H1 (cell line): ENCODE measurements at regions not wholly inside any gene's neighbourhood (a gene's known extent, or its start where the extent isn't known, plus 50 kb on each side); places are given as distances from the start of the nearest gene placed in this dataset.

Experiments used
- FOSL1 ChIP-seq: IDR thresholded peaks from 2 replicates; pipeline ENCODE4 v1.6.1; 2011; ENCODE audit warnings: mild to moderate bottlenecking, low read depth, low read length, moderate library complexity; ENCODE audit not compliant: insufficient read depth
- GABPA ChIP-seq: IDR thresholded peaks from 2 replicates; pipeline ENCODE4 v1.6.1; 2011; ENCODE audit warnings: mild to moderate bottlenecking, low read length, moderate library complexity, borderline replicate concordance; ENCODE audit not compliant: insufficient read depth
- KDM5A ChIP-seq: fragments of 200-600 bp; IDR thresholded peaks from 2 replicates; pipeline ENCODE4 v1.7.1; 2012; ENCODE audit warnings: mild to moderate bottlenecking, low read length, inconsistent platforms, mixed read lengths
- TF ChIP-seq, protein P1 (sequence below): fragments of 300-600 bp; sonication (generic); IDR thresholded peaks from 2 replicates; pipeline ENCODE4 v1.7.1; 2012; ENCODE audit warnings: low read length, moderate library complexity, mild to moderate bottlenecking, inconsistent platforms; ENCODE audit not compliant: insufficient replicate concordance
- TF ChIP-seq, protein P2 (sequence below): IDR thresholded peaks from 2 replicates; pipeline ENCODE4 v1.6.1; 2011; ENCODE audit warnings: low read length, improper control_type of control experiment

GRCh38 chr6:78324213-78324612 is 543.1 kb upstream of the IRAK1BP1 start (continued):
- TF ChIP-seq, protein P1, sequence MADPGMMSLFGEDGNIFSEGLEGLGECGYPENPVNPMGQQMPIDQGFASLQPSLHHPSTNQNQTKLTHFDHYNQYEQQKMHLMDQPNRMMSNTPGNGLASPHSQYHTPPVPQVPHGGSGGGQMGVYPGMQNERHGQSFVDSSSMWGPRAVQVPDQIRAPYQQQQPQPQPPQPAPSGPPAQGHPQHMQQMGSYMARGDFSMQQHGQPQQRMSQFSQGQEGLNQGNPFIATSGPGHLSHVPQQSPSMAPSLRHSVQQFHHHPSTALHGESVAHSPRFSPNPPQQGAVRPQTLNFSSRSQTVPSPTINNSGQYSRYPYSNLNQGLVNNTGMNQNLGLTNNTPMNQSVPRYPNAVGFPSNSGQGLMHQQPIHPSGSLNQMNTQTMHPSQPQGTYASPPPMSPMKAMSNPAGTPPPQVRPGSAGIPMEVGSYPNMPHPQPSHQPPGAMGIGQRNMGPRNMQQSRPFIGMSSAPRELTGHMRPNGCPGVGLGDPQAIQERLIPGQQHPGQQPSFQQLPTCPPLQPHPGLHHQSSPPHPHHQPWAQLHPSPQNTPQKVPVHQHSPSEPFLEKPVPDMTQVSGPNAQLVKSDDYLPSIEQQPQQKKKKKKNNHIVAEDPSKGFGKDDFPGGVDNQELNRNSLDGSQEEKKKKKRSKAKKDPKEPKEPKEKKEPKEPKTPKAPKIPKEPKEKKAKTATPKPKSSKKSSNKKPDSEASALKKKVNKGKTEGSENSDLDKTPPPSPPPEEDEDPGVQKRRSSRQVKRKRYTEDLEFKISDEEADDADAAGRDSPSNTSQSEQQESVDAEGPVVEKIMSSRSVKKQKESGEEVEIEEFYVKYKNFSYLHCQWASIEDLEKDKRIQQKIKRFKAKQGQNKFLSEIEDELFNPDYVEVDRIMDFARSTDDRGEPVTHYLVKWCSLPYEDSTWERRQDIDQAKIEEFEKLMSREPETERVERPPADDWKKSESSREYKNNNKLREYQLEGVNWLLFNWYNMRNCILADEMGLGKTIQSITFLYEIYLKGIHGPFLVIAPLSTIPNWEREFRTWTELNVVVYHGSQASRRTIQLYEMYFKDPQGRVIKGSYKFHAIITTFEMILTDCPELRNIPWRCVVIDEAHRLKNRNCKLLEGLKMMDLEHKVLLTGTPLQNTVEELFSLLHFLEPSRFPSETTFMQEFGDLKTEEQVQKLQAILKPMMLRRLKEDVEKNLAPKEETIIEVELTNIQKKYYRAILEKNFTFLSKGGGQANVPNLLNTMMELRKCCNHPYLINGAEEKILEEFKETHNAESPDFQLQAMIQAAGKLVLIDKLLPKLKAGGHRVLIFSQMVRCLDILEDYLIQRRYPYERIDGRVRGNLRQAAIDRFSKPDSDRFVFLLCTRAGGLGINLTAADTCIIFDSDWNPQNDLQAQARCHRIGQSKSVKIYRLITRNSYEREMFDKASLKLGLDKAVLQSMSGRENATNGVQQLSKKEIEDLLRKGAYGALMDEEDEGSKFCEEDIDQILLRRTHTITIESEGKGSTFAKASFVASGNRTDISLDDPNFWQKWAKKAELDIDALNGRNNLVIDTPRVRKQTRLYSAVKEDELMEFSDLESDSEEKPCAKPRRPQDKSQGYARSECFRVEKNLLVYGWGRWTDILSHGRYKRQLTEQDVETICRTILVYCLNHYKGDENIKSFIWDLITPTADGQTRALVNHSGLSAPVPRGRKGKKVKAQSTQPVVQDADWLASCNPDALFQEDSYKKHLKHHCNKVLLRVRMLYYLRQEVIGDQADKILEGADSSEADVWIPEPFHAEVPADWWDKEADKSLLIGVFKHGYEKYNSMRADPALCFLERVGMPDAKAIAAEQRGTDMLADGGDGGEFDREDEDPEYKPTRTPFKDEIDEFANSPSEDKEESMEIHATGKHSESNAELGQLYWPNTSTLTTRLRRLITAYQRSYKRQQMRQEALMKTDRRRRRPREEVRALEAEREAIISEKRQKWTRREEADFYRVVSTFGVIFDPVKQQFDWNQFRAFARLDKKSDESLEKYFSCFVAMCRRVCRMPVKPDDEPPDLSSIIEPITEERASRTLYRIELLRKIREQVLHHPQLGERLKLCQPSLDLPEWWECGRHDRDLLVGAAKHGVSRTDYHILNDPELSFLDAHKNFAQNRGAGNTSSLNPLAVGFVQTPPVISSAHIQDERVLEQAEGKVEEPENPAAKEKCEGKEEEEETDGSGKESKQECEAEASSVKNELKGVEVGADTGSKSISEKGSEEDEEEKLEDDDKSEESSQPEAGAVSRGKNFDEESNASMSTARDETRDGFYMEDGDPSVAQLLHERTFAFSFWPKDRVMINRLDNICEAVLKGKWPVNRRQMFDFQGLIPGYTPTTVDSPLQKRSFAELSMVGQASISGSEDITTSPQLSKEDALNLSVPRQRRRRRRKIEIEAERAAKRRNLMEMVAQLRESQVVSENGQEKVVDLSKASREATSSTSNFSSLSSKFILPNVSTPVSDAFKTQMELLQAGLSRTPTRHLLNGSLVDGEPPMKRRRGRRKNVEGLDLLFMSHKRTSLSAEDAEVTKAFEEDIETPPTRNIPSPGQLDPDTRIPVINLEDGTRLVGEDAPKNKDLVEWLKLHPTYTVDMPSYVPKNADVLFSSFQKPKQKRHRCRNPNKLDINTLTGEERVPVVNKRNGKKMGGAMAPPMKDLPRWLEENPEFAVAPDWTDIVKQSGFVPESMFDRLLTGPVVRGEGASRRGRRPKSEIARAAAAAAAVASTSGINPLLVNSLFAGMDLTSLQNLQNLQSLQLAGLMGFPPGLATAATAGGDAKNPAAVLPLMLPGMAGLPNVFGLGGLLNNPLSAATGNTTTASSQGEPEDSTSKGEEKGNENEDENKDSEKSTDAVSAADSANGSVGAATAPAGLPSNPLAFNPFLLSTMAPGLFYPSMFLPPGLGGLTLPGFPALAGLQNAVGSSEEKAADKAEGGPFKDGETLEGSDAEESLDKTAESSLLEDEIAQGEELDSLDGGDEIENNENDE, result no peak
- no peak for TF ChIP-seq FOSL1
- TF ChIP-seq GABPA, result no peak
- TF ChIP-seq, protein P2, sequence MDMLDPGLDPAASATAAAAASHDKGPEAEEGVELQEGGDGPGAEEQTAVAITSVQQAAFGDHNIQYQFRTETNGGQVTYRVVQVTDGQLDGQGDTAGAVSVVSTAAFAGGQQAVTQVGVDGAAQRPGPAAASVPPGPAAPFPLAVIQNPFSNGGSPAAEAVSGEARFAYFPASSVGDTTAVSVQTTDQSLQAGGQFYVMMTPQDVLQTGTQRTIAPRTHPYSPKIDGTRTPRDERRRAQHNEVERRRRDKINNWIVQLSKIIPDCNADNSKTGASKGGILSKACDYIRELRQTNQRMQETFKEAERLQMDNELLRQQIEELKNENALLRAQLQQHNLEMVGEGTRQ, result no peak
- TF ChIP-seq KDM5A, result no peak
